Ovary (tissue), 7 donors: ENCODE measurements at regions not wholly inside any gene's neighbourhood (a gene's known extent, or its start where the extent isn't known, plus 50 kb on each side); places are given as distances from the start of the nearest gene placed in this dataset.

Experiments
- DNase-seq, 5 donors: peaks; one replicate each; pipeline ENCODE4 v3.0.0-alpha.2; 2019 to 2020
- H3K27ac ChIP-seq, 2 donors: fragments of 200-600 bp; one replicate each; pipeline versions ENCODE4 v1.5.1 to v1.8.0; 2019 to 2022
- H3K27me3 ChIP-seq: fragments of 200-600 bp; one replicate; pipeline ENCODE4 v1.8.0; 2022
- H3K36me3 ChIP-seq: fragments of 200-600 bp; sonication (generic); one replicate; pipeline ENCODE4 v1.5.1; 2019
- H3K4me1 ChIP-seq: one replicate; pipeline ENCODE4 v1.8.1; 2013; ENCODE audit warnings: mild to moderate bottlenecking, moderate library complexity; ENCODE audit not compliant: insufficient read depth
- H3K4me3 ChIP-seq: fragments of 200-600 bp; sonication (generic); one replicate; pipeline ENCODE4 v1.5.1; 2017
- H3K9me3 ChIP-seq, 2 donors: fragments of 200-600 bp in 1 of 2; sonication (generic) in 1 of 2; one replicate each; pipeline versions ENCODE4 v1.5.1 to v1.8.1; 2013 to 2019; ENCODE audit warnings: mild to moderate bottlenecking in 1 of 2, moderate library complexity in 1 of 2
- CTCF ChIP-seq, 3 donors: fragments of 450-650 bp in 2 of 3; fragments of 200-600 bp in 1 of 3; IDR thresholded peaks; one replicate each; pipeline versions ENCODE4 v1.5.1 to v1.8.0; 2016 to 2022; ENCODE audit warnings: antibody characterized with exemption in 3 of 3, mild to moderate bottlenecking in 1 of 3
- EP300 ChIP-seq: sonication (generic); formaldehyde crosslinking; IDR thresholded peaks from one replicate; pipeline ENCODE4 v1.6.1; 2017; ENCODE audit warnings: antibody characterized with exemption
- POLR2A ChIP-seq: fragments of 450-650 bp; IDR thresholded peaks from one replicate; pipeline ENCODE4 v1.6.1; 2017; ENCODE audit warnings: antibody characterized with exemption, mild to moderate bottlenecking, moderate library complexity
- WGBS, 3 donors: extraction: QIAGEN DNeasy Blood & Tissue Kit in 1 of 3; methylation state at CpG; one replicate each; pipeline versions ENCODE4 v1.1.5 to v1.1.7; 2013 to 2017; 5-methylcytosine and 5-hydroxymethylcytosine counted together
- intact Hi-C, 4 donors: fragments of 100-400 bp; cut with DNase I; formaldehyde crosslinking; loops; one replicate each; pipeline versions ENCODE4 v1.11.0 to v1.15.1; 2022 to 2023
- donor health status: DM: no; HTN: no; CAD: no; lungs with moderate emphysema.
- donor health status: DM: no; HTN: no; CAD: no.
- donor health status: Bipolar disorder and iron deficiency.
- donor health status: DM: no; HTN: no; CAD: no.
- donor health status: DM: yes; HTN: yes; CAD: no.

GRCh38 chr7:126378642-126379041, 874.1 kb downstream of the GRM8 start:
- no peaks in the 10 kb centered on the region for H3K36me3 ChIP-seq
- intact Hi-C loops, result no loop called here
- TF ChIP-seq EP300 (no peak), CTCF (IDR thresholded peaks at IDR 0.05) (no peak), POLR2A (no peak)

GRCh38 chr7:126370038-126370668, 882.6 kb downstream of the GRM8 start:
- WGBS, 3 donors, result 89 to 94% (median 90%) methylated on average over 1 of the region's 1 CpG
- no peak for DNase-seq
- Histone ChIP-seq H3K27me3 (no peaks in the 10 kb centered on the region), H3K36me3 (no peaks in the 10 kb centered on the region), H3K27ac (no peak overlapping the region), H3K4me1 (no peaks in the 10 kb centered on the region), H3K4me3 (no peak overlapping the region), H3K9me3 (no peaks in the 10 kb centered on the region)
- intact Hi-C loops, result no loop called here
- TF ChIP-seq POLR2A, result no peak
- no peak for TF ChIP-seq CTCF (IDR thresholded peaks at IDR 0.05)
- TF ChIP-seq EP300, result no peak

More at GRCh38 chr7:126378642-126379041, 874.1 kb downstream of the GRM8 start:
- DNase-seq, result no peak
- no peaks in the 10 kb centered on the region for H3K9me3 ChIP-seq
- H3K4me1 ChIP-seq, result no peaks in the 10 kb centered on the region
- H3K27ac ChIP-seq, result no peak overlapping the region
- WGBS, 3 donors, result 37 to 56% (median 48%) methylated on average over 2 of the region's 2 CpGs
- H3K27me3 ChIP-seq, result no peaks in the 10 kb centered on the region
- no peak overlapping the region for H3K4me3 ChIP-seq

DNA sequence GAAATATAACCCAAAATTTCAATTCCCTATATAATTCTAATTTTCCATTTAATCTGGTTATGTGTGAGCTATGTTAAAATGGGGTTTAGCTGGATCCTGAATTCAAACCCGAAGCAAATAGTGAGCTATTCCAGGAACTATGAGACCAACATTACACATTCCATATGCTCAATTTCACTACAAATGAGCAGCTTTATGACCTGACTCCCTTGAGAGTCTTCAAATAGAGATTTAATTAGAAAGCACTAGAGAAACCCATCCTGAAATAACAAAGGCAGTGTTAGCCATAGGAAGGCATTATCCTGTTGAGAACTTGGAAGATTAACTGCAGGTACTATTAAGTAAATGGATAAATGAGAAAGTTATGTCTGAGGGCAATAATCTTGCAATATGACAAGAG, 890.0 kb downstream of the GRM8 start:
- Histone ChIP-seq H3K9me3 (no peaks in the 10 kb centered on the region), H3K4me3 (no peak overlapping the region), H3K27me3 (no peaks in the 10 kb centered on the region), H3K36me3 (no peaks in the 10 kb centered on the region), H3K4me1 (no peaks in the 10 kb centered on the region), H3K27ac (no peak overlapping the region)
- 41 to 53% (median 49%) methylated on average over 1 of the region's 1 CpG for WGBS, 3 donors
- no peak for TF ChIP-seq POLR2A
- no peak for TF ChIP-seq EP300
- no peak for TF ChIP-seq CTCF (IDR thresholded peaks at IDR 0.05)
- intact Hi-C loops, result no loop called here
- DNase-seq, result no peak

- H3K4me3 ChIP-seq, result no peak overlapping the region
- H3K27me3 ChIP-seq, result no peaks in the 10 kb centered on the region
- WGBS, 3 donors, result 70 to 79% (median 73%) methylated on average over 3 of the region's 3 CpGs
- H3K9me3 ChIP-seq, result no peaks in the 10 kb centered on the region
- no peaks in the 10 kb centered on the region for H3K4me1 ChIP-seq
- H3K36me3 ChIP-seq, result no peaks in the 10 kb centered on the region
- no peak overlapping the region for H3K27ac ChIP-seq
- intact Hi-C loops, result no loop called here
- no peak for DNase-seq
- TF ChIP-seq POLR2A (no peak), EP300 (no peak)
These were observed 891.6 kb downstream of the GRM8 start for GRCh38 chr7:126361183-126361582.

GRCh38 chr7:126339813-126340212, 912.9 kb downstream of the GRM8 start:
- WGBS, 3 donors, result 56 to 65% (median 64%) methylated on average over 4 of the region's 4 CpGs
- no peak for TF ChIP-seq EP300
- TF ChIP-seq CTCF (IDR thresholded peaks at IDR 0.05), result no peak
- no peak for TF ChIP-seq POLR2A
- no peak for DNase-seq
- Histone ChIP-seq H3K36me3 (no peaks in the 10 kb centered on the region), H3K27me3 (no peaks in the 10 kb centered on the region), H3K27ac (no peak overlapping the region), H3K4me3 (no peak overlapping the region), H3K9me3 (no peaks in the 10 kb centered on the region), H3K4me1 (no peaks in the 10 kb centered on the region)
- intact Hi-C loops, result no loop called here
